ENCODE measurements at regions not wholly inside any gene's neighbourhood (a gene's known extent, or its start where the extent isn't known, plus 50 kb on each side); places are given as distances from the start of the nearest gene placed in this dataset.

DNA sequence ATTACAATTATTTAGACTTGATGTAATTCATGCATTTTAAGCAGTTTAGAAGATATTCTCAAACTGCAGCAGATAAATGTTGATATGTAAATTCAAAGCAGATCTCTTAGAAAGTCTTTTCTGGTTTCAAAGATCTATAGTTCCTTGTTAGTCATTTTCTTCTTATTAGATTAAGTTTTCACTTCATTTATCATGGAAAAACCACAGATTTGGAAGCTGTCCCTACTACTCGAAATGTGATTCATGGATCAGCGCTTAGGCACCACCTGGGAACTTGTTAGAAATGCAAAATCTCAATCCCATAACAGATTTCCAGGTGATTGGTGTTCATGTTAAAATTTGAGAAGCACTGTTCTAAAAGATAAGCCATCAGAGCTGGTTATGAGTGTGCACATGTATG lies 92.8 kb upstream of the CDH2 start:
- Histone ChIP-seq H3K56ac (replicated peaks; ENCODE audit: insufficient read length, low read depth, low read length) (no peak overlapping the region), H4K91ac (replicated peaks; ENCODE audit: insufficient read length, low read length) (no peak overlapping the region), H3K4ac (replicated peaks; ENCODE audit: insufficient read length, low read depth, low read length) (no peak overlapping the region), H3K14ac (ENCODE audit: insufficient read length) (no peak overlapping the region), H2BK12ac (ENCODE audit: low read depth, low read length) (no peak overlapping the region), H3K79me2 (ENCODE audit: control insufficient read depth in 1 of 2, insufficient read depth in 2 of 2, low read length in 2 of 2) (no peaks in the 10 kb centered on the region), H3K4me1 (replicated peaks in 1 of 4; ENCODE audit: control insufficient read depth in 3 of 4, insufficient read depth in 4 of 4, low read length in 3 of 4) (no peaks in the 10 kb centered on the region), H3K4me3 (ENCODE audit: extremely low read depth in 1 of 4, insufficient read depth in 2 of 4, low read depth in 3 of 4, low read length in 4 of 4) (no peak overlapping the region), H4K8ac (ENCODE audit: extremely low read depth, insufficient read depth, low read length) (no peak overlapping the region), H3K23ac (ENCODE audit: insufficient read length) (no peak overlapping the region), H2AK5ac (ENCODE audit: low read depth, low read length) (no peak overlapping the region), H3K9ac (replicated peaks in 1 of 4; ENCODE audit: extremely low read depth in 1 of 4, low read depth in 3 of 4, low read length in 3 of 4) (no peak overlapping the region), H3K4me2 (ENCODE audit: insufficient read depth in 1 of 2, low read depth in 2 of 2, low read length in 2 of 2) (no peak overlapping the region), H2AFZ (ENCODE audit: low read length) (no peak overlapping the region), H2BK15ac (ENCODE audit: low read length) (no peak overlapping the region), H4K5ac (ENCODE audit: insufficient read length, low read depth, low read length) (no peak overlapping the region), H2BK5ac (ENCODE audit: low read depth, low read length) (no peak overlapping the region), H3K27ac (ENCODE audit: low read depth, low read length) (no peak overlapping the region), H3K9me3 (ENCODE audit: insufficient read depth in 2 of 2, low read depth in 1 of 2, low read length in 1 of 2) (no peaks in the 10 kb centered on the region), H3K23me2 (ENCODE audit: low read depth, low read length) (no peaks in the 10 kb centered on the region; the same call in 1 of the 2 replicates), H3K18ac (ENCODE audit: extremely low read depth, low read length) (no peak overlapping the region), H3K27me3 (replicated peaks in 1 of 4; ENCODE audit: control insufficient read depth in 3 of 4, extremely low read depth in 1 of 4, insufficient read depth in 3 of 4, low read length in 3 of 4) (no peaks in the 10 kb centered on the region), H3K36me3 (ENCODE audit: control insufficient read depth in 2 of 4, insufficient read depth in 4 of 4, low read length in 3 of 4) (no peaks in the 10 kb centered on the region), H2BK120ac (replicated peaks; ENCODE audit: low read depth, low read length) (no peak overlapping the region), H4K20me1 (replicated peaks in 1 of 2; ENCODE audit: control insufficient read depth in 1 of 2, insufficient read depth in 2 of 2, low read length in 2 of 2) (no peaks in the 10 kb centered on the region), H3K79me1 (ENCODE audit: low read depth, low read length) (no peaks in the 10 kb centered on the region), H2BK20ac (ENCODE audit: low read length) (no peak overlapping the region)
- FAIRE-seq (no peak), DNase-seq (ENCODE audit: low read depth in 1 of 2, low spot score in 2 of 2) (no peak)
- CTCF ChIA-PET (ENCODE audit: partially characterized antibody), result no interaction called here
- TF ChIP-seq SAP30 (IDR thresholded peaks at IDR 0.05; ENCODE audit: insufficient read depth, insufficient replicate concordance, low read length) (no peak), SIN3A (conservative IDR thresholded peaks at IDR 0.05 in 1 of 2, IDR thresholded peaks at IDR 0.05 in 1 of 2; ENCODE audit: low read depth in 1 of 2, low read length in 2 of 2) (no peak), BACH1 (IDR thresholded peaks at IDR 0.05; ENCODE audit: low read length) (no peak)
- POLR2A ChIA-PET (ENCODE audit: partially characterized antibody), result no interaction called here
- WGBS, 2 experiments (ENCODE audit: extremely low coverage in 1 of 2, insufficient coverage in 1 of 2, insufficient read length in 1 of 2, insufficient replicate concordance in 2 of 2, low coverage in 1 of 2, low lambda C conversion rate in 2 of 2, missing lambda C conversion rate in 1 of 2), result 87% methylated on average over 2 of the region's 2 CpGs; no CpG with 5 or more reads in 1 of the 2 experiments
